Hepatocyte (in vitro differentiated cells): ENCODE measurements at regions not wholly inside any gene's neighbourhood (a gene's known extent, or its start where the extent isn't known, plus 50 kb on each side); places are given as distances from the start of the nearest gene placed in this dataset.

ENCODE experiments used
- EZH2 ChIP-seq: fragments of 200-600 bp; sonication (generic); IDR thresholded peaks from 2 replicates; pipeline ENCODE4 v1.6.1; 2016; ENCODE audit warnings: antibody characterized with exemption, mild to moderate bottlenecking, borderline replicate concordance
- EZH2phosphoT487 ChIP-seq: fragments of 200-600 bp; sonication (generic); IDR thresholded peaks from one replicate; pipeline ENCODE4 v1.6.1; 2018; ENCODE audit warnings: antibody characterized with exemption, mild to moderate bottlenecking, low read depth, moderate library complexity; ENCODE audit not compliant: unreplicated experiment, severe bottlenecking
- TF ChIP-seq, protein P1 (sequence below): fragments of 200-600 bp; sonication (generic); IDR thresholded peaks from 2 replicates; pipeline ENCODE4 v1.5.1; 2016; ENCODE audit warnings: antibody characterized with exemption, mild to moderate bottlenecking; ENCODE audit not compliant: poor library complexity

DNA sequence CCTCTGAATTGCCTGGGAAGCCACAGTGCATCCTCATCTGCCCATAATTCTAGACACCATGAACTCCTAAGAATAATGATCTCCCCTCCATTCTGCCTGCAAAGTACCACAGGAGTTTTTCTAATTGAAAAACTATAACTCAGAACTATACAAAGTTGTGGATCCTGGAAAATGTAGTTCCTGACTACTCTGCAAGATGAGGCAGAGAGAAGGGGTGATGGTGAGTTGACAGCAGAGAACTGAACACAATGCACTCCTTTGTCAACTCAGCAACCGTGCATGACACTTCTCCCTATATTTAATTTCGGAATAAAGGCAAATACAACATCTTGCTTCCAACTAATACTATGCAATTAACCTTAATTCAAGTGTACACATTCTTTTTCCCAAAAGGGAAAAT, 471.1 kb upstream of the FAM98A start:
- TF ChIP-seq EZH2 (no peak), EZH2phosphoT487 (no peak)
- TF ChIP-seq, protein P1, sequence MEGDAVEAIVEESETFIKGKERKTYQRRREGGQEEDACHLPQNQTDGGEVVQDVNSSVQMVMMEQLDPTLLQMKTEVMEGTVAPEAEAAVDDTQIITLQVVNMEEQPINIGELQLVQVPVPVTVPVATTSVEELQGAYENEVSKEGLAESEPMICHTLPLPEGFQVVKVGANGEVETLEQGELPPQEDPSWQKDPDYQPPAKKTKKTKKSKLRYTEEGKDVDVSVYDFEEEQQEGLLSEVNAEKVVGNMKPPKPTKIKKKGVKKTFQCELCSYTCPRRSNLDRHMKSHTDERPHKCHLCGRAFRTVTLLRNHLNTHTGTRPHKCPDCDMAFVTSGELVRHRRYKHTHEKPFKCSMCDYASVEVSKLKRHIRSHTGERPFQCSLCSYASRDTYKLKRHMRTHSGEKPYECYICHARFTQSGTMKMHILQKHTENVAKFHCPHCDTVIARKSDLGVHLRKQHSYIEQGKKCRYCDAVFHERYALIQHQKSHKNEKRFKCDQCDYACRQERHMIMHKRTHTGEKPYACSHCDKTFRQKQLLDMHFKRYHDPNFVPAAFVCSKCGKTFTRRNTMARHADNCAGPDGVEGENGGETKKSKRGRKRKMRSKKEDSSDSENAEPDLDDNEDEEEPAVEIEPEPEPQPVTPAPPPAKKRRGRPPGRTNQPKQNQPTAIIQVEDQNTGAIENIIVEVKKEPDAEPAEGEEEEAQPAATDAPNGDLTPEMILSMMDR = no peak
